ENCODE measurements at regions not wholly inside any gene's neighbourhood (a gene's known extent, or its start where the extent isn't known, plus 50 kb on each side); places are given as distances from the start of the nearest gene placed in this dataset.
"Not testable (repeated sequence)": the region's sequence is repeated elsewhere in the genome, so short reads cannot be mapped to it uniquely, and the experiment has no call there.

DNA sequence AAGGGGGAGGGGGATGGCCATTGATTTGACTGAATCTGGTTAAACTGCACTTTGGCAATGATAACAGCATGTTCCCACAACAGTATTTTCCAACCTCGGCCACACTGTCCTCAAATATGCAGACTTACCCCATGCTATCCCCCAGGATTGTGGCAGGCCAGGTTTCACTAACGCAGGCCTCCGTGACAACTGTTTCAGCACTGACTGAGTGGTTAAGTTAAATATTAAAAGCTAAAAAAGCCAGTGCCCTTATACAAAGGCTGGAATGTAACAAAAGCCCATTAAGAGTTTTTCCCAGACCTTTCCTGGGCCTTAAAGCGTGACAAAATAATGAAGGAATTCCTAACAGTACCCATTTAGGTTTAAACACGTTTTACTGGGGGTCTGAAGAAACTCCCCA, 202.9 kb downstream of the USP25 start:
- no peak for DNase-seq

DNA sequence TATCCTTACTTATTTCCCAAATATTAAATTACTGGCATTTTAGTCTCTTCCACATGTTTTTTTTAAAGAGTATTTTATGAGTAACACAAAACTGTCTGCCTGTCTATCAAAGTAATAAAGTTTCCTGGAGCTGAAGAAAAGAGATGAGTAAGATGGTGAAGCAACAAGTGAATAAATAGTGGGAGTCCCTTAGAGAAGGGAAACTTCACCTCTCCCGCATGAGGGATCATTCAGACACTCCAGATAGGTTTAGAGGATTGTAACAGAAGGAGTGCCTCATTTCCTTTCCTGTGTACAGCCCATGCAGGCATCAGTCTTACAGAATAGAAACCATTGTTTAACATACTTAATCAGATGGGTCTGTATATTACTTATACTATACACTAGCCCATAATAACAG, 205.7 kb downstream of the USP25 start:
- DNase-seq, result no peak

DNA sequence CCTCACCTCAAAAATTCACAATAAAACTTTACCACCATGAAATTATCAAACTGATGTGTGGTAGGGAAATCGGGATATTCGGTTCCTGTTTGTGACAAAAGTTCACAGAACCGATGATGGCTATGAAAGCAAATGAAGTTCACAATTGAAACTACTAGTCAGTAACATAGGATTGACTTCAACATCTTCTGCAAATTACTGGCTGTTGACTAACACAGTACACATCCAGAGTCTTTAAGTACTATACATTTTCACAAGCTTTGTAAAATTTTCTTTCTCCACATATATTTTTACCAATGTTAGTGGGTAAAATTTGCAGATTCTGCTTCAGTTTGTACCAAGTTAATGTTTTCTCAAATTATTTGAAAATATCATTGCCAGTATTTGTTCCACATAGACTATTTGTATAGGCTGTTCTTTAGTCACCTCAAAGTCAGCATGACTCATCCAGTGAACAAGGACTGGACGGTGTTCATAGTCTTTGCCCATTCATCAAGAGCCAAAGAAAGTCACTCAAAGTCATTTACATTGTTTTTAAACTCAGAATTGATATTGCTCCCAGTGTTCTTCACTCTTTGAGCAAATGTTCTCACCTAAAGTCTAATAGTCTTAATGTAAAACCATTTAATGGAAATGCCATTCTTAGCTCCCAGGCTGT, 213.4 kb downstream of the USP25 start:
- no peak for DNase-seq

DNA sequence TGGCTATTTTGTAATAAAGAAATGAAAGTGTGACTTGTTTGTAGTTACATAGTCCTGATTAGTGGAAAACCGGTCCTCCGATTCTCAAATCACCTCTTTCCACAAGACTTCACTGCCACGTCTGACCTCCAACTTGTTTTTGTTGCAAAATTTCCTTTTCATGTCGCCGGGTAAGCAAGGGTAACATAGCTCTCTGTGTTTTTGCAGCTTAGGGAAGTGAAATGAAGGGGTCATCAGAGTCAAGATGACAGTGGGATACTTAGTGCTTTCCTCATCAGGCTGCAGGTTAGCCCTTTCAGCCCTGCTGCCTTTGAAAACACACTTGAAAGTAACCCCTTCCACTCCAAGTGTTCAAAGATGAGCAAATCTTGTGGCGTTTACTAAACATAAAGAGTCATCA, 217.9 kb downstream of the USP25 start:
- no peak for DNase-seq

DNA sequence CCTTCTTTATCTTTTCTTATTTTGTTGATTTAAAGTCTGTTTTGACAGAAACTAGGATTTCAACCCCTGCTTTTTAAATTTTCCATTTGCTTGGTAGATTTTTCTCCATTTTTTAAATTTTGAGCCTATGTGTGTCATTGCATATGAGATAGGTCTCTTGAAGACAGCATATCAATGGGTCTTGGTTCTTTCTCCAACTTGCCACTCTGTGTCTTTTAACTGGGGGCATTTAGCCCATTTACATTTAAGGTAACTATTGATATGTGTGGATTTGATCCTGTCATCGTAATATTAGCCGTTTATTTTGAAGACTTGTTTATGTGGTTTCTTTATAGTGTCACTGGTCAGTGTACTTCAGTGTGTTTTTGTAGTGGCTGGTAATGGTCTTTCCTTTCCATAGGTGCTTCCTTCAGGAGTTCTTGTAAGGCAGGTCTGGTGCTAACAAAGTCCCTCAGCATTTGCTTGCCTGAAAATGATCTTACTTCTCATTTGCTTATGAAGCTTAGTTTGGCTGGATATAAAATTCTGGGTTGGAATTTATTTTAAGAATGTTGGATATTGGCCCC, 223.9 kb downstream of the USP25 start:
- DNase-seq, result no peak

DNA sequence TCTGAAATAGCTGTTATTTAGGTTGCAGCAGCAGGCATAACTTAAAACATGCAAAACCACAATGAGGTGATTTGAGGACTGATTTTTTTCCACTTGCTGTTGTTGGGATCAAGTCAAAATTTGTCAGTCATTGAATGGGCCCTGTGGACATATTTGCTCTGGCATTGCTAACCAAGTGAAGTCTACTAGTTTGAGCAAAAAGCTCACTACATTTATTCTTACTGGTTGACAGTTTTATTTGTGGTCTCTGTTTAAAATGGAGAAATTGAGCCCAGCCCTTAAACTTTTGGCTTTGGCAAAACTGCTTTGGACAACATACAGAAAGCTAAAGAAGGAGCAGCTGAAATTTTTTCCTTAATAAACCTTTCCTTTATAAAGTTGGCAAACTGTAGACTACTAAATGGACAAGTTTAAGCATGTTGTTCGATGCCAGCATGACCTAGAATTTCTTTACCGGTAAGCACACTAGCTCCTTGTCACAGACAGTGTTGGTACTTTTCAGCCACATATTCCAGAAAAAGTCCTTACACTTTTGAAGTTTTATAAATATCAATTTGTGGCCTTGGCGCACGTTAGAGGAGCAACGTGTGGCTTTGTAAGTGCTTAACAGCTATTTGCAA, 234.6 kb downstream of the USP25 start:
- no peak for DNase-seq

DNA sequence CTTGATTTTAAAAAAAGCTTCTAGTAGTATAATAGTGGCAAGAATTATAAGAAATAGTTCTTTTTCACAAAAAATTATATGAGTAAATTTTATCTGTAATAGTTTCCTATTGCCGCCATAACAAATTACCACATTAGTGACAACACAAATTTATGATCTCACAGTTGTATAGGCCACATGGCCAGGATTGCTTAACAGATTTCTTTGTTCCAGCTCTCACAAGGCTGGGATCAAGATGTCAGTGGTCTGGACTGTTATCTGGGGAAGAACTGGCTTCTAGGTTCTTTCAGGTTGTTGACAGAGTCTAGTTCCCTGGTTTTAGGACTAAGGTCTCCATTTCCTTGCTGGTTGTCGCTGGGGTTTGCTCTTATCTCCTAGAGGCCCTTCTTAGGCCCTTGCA, 236.4 kb downstream of the USP25 start:
- no peak for DNase-seq

DNA sequence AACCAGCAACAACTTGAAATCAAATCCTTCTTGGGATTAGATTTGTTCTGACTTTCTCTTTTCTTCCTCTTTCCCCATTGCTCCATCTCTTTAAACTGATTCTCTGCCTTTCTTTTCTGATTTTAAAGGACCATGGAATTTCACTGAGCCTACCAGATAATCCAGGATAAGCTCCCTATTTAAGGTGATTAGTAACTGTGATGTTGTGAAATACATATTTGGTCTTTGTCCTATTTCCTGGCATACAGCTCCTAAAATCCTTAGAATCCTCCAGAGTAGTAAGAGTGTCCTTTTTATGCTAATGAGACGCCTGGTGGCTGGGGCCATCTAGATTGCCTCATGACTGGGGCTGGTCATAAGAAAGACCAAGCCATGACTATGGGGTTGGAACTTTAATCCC, 236.9 kb downstream of the USP25 start:
- no peak for DNase-seq

DNA sequence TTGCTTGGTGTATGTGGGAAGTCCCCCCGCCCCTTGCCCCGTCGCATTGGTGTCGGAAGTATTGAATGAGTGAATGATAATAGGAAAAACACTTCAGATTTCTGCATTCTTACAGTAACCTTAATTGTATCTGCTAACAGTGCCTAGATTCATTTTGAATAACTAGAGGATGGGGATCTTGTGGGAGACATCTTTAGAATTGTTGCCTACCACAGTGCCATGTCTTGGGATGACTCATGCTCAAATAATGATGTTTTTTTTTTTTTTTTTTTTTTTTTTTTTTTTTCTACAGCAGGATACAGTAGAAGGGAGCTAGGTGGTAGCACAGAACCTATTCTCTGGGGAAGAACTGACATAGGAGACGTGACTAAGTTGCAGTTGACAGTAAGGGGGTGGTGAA, 237.9 kb downstream of the USP25 start:
- no peak for DNase-seq

DNA sequence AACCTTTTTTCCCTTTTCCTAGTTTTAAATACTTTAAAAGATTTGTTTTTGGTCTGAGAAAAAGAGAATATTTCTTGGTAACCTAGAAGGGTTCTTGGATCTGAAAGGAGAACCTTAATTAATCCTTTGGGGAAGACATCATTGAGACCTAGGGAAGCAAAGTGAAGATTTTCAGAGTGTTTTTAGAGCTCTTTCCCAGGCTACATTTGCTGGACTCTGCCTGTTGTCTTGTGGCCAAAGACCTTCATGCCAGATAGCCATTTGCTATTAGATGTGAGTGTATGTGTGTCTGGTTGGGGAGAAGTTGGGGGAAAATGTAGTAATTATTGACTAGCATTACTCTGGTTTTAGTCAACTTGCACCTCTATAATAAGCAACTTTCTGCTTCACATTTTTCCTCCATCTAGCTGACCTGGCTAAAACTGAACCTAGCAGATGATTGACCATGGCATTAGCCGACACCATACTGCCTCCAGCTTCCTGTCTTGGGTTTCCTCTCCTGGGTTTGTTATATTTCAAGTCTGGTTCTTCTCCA, 239.1 kb downstream of the USP25 start:
- DNase-seq, result no peak

DNA sequence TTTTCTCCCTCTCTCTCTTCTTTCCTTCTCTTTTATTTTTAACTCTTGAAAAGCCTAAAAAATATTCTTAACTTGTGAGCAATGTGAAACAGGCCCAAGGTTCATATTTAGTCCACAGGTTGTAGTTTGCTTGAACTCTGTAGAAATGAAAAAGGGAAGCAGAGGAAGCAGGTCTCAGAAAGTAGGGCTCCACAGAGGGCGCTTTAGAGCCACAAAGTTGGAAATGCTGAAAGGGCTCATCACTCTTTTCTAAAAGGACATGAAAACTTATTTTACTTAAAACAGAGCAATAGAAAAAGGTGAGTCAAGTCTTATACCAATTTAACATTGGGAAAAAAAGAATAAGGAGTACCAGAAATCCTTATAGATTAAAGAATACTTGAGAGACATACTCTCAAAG, 247.0 kb downstream of the USP25 start:
- DNase-seq, result no peak

DNA sequence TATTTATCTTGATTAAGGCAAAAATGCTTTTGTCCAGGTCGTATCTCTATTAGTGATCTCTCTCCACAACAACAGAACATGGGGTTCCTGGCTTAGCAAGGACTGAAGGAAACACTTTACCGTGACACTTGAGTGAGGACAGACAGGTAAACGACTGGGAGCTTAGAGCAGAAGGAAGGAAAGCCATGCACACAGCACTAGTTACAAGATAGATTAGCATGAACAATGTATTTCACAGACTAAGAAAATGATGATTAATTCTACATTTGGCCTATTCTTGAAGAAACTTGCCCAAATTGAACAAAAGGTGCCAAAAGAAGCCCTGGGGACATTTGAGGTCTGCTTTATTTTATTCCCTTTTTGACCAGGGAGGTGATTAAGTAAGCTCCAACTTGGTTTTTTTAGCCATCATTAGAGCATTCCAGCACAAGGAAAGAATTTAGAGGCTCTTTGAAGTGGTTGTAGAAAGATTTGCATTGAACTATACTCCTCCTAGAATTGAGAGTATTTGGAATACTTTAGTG, 248.5 kb downstream of the USP25 start:
- DNase-seq, result no peak

DNA sequence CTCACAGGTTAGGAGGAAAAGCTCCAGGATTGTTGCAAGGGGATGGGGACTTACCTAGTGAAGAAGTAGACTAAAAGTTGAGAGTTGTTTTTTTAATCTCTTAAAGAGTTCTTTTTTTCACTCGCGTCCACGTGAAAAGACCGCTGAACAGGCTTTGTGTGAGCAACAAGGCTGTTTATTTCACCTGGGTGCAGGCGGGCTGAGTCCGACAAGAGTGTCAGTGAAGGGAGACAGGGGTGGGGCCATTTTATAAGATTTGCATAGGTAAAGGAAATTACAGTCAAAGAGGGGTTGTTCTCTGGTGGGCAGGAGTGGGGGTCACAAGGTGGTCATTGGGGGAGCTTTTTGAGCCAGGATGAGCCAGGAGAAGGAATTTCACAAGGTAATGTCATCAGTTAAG, 249.7 kb downstream of the USP25 start:
- DNase-seq, result not testable (repeated sequence)

DNA sequence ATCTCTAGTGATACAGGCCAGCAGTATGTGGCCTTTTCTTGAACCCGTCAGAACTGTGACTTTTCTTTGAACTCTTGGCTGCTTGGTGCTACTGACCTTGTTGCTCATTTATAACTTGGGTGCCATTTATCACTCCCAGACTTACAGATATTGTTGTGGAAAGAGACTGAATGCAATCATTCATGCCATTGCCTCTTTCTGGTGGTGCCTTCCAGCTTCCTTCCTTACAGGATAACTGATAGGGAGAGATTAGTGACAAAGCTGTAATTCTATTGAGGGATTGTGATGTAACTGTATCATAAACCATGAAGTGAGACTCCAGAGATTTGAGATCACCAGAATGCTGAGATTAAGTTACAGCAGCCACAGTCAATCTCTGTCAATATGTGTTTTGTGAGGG, 256.5 kb downstream of the USP25 start:
- no peak for DNase-seq

DNA sequence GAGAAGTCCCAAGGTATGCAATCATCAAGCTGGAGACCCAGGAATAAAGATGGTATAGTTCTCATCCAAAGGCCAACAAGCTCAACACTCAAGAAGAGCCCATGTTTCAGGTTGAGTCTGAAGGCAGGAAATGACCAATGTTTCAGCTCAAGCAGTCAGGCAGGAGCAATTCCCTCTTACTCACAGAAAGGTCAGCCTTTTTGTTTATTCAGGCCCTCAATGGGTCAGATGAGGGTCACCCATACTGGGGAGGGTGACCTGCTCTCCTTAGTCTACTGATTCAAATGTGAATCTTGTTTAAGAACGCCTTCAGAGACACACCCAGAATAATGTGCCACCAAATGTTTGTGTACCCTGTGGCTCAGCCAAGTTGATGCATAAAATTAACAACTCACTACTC, 262.4 kb downstream of the USP25 start:
- DNase-seq, result no peak

DNA sequence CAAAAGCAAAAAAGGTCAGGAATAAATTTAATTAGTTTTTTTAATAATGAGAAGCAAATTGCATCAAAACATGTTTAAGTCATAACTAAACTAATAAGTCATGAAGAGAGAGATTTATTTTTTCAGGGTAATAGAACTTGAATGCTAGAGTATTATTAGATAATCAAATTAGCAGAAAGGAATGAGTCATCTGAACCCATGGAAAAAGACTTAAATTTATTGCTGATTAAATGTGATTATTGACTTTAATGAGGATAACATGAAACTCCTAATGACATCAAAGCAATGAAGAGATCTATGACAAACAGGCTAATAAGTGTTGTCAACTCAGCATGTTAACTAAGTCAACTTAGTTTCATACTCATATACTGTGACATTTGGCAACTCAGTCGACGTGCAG, 264.2 kb downstream of the USP25 start:
- DNase-seq, result no peak

DNA sequence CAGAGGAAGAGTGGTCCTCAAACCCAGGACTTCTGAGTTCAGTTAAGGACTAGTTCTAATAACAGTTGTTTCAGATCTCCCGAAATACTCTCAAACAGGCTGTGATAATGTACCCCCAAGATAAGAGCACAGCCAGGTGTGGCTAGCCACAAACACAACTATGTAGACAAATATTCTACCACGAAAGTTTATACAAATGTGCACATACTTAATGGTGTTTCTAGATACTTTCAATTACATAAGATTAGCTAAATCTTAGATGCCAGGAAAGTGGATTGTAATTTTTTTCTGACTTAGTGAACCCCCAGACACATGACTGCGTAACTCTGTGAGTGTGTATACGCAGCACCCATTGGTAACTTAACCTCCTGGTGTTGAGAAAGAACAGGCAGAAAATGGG, 270.0 kb downstream of the USP25 start:
- DNase-seq, result no peak

DNA sequence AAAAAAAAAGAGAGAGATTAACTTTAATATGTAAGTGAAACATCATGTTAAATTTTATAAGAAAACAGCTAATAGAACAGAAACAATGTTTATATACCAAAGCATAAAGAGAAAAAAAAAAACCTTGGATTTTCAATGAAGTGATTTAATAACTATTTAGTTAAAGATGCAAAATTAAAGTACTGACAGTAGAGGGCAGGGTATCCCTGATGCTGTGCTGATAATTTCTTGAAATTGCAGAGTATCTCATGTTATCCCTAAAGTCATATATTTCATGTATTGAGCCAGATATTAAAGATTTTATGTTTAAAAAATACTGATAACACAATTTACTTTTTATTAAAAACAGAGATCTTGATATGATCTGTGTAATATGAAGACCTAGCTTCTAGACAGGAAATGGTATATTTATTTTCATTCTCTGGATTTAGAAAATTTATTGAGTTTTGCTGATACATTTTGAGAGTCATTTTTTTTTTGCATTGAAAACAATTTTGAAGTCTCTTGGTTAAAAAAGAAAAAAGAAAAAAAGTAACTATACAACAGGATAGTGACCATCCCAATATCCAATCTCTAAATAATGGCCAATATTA, 273.2 kb downstream of the USP25 start:
- DNase-seq, result no peak

DNA sequence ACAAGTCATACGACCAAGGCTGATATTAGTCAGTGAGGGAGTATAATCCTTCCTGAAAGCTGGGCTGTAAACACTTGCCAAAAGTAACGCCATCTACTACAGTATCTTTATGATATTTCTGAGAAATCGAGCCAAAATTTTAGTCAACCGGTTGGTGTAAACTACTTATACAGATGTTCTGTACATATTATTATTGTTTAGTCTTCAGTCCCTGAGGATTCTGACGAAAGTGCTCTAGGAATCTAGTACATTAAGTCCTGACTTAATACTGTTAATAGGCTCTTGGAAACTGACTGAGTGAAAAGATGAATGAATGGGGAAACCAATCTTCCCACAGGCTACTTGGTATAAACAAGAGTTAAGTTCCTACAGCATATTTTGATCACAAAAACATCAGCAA, 274.3 kb downstream of the USP25 start:
- DNase-seq, result no peak

DNA sequence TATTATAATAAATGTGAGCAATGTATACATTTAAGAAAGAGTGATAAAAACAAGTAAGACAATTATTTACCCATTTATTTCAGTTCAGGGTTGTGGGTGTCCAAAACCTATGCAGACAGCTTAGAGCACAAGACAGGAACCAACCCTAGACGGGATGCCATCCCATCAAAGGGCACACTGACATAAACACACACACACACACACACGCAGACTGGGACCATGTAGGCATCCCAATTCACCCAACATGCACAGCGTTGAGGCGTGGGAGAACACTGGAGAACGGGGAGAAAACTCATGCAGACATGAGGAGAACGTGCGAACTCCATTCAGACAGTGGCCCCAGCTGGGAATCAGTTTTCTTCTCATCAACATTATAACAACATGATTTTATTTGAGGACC, 274.7 kb downstream of the USP25 start:
- DNase-seq, result no peak

DNA sequence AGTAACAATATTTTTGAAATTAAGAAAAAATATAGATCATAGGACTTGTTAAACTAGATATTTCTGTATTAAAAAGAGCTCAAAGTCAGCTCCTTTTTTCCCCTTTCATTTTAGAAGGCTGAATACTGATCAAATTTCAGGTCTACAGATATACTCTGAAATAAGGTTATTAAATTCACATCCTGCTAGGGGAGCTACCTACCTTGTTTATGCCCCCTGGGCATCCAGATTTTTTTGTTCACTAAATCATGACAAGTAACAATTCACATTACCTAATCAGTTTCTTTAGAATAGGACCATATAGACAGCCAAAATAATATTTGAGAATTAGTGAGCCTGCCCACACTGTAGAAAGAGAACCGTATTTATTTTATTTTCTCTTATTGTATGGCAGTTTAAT, 276.2 kb downstream of the USP25 start:
- DNase-seq, result no peak

DNA sequence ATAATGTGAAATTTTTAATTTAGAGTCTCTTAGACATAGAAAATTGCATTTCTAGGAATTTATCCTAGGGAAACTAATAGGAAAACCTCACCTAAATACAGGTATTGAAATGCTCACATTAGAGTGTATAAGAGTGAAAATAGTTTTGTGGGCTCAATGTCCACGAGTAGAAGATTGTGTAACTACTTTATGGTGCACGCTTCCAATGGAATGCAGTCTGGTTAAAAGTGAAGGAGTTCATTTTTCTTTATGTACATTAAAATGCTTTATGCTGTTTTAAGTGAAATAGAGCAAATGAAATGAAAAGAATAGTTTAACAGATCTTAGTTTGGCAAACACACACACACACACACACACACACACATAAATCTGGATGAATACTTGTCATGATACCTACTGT, 278.2 kb downstream of the USP25 start:
- DNase-seq, result no peak

DNA sequence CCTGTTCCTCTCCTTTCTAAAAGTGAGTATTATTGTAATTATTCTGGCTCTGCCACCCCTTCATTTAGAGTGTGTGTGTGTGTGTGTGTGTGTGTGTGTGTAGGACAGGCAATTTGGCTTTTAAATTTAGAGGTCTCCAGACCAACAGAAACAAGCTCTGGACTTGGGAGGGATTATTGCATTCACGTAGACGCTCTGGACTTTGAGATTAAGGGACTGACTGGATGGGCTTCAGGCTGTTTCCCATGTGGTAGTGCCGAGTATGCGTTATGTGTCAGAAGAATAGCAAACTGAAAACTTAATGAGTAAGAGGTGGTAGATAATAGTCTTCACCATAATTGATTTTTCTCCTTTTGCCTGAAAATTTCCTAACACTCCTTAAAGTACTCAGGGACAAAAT, 281.9 kb downstream of the USP25 start:
- no peak for DNase-seq

DNA sequence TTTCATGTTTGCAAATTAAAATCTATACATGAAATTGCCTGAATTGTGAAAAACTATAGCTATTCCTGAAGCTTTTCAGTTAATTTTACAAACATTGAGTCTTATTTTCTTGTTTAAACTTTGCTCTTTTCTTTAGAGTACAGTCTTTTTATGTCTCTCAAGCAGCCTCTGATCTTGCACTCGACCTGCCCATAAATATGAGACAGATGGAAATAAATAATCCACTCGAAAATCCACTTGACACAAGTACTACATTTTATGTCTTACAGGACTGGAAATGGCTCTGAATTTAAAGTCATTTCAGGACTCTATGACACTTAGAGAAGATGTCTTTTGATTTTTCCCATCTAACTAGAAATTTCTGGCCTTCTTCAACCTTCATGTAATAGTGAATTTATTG, 283.8 kb downstream of the USP25 start:
- DNase-seq, result no peak

Data from NCI-H1930 (cell line).